ENCODE measurements at regions not wholly inside any gene's neighbourhood (a gene's known extent, or its start where the extent isn't known, plus 50 kb on each side); places are given as distances from the start of the nearest gene placed in this dataset.

- Histone ChIP-seq H3K4me2 (ENCODE audit: low read length) (no peak overlapping the region), H2BK5ac (ENCODE audit: low read length) (no peak overlapping the region), H3K79me2 (ENCODE audit: control insufficient read depth, insufficient read depth, low read length) (no peaks in the 10 kb centered on the region), H3K79me1 (ENCODE audit: low read length) (no peaks in the 10 kb centered on the region), H3K36me3 (ENCODE audit: control insufficient read depth, insufficient read depth, low read length) (no peaks in the 10 kb centered on the region), H4K8ac (ENCODE audit: low read depth, low read length) (no peak overlapping the region), H3K4me1 (ENCODE audit: control insufficient read depth, low read depth, low read length) (no peaks in the 10 kb centered on the region), H2AK5ac (ENCODE audit: low read length) (no peak overlapping the region), H2BK120ac (ENCODE audit: low read depth, low read length) (no peak overlapping the region), H4K5ac (ENCODE audit: low read length) (no peak overlapping the region), H3K56ac (ENCODE audit: low read length) (no peak overlapping the region), H3K4ac (ENCODE audit: low read depth, low read length) (no peak overlapping the region), H3K9ac (ENCODE audit: low read length) (no peak overlapping the region), H3K18ac (ENCODE audit: low read length) (no peak overlapping the region), H3K27ac (ENCODE audit: low read depth, low read length) (no peak overlapping the region), H3K4me3 (ENCODE audit: low read length) (no peak overlapping the region), H2BK15ac (replicated peaks; ENCODE audit: low read depth) (no peak overlapping the region), H3K23ac (ENCODE audit: low read length) (no peak overlapping the region), H3K27me3 (ENCODE audit: insufficient read depth, low read length, poor library complexity) (no peaks in the 10 kb centered on the region)
- no peak for DNase-seq
- WGBS (ENCODE audit: extremely low coverage, insufficient coverage, low lambda C conversion rate): no CpG with 5 or more reads among the region's 4 CpGs
These were observed 113.1 kb downstream of the PDCL3 start for GRCh38 chr2:100675855-100676254.

GRCh38 chr2:100676346-100676745, 113.6 kb downstream of the PDCL3 start:
- Histone ChIP-seq H2BK120ac (ENCODE audit: low read depth, low read length) (no peak overlapping the region), H4K5ac (ENCODE audit: low read length) (no peak overlapping the region), H3K9ac (ENCODE audit: low read length) (no peak overlapping the region), H4K8ac (ENCODE audit: low read depth, low read length) (no peak overlapping the region), H3K79me1 (ENCODE audit: low read length) (no peaks in the 10 kb centered on the region), H2BK5ac (ENCODE audit: low read length) (no peak overlapping the region), H3K4ac (ENCODE audit: low read depth, low read length) (no peak overlapping the region), H3K18ac (ENCODE audit: low read length) (no peak overlapping the region), H2BK15ac (replicated peaks; ENCODE audit: low read depth) (no peak overlapping the region), H3K4me3 (ENCODE audit: low read length) (no peak overlapping the region), H3K4me2 (ENCODE audit: low read length) (no peak overlapping the region), H3K27ac (ENCODE audit: low read depth, low read length) (no peak overlapping the region), H3K27me3 (ENCODE audit: insufficient read depth, low read length, poor library complexity) (no peaks in the 10 kb centered on the region), H2AK5ac (ENCODE audit: low read length) (no peak overlapping the region), H3K56ac (ENCODE audit: low read length) (no peak overlapping the region), H3K23ac (ENCODE audit: low read length) (no peak overlapping the region), H3K36me3 (ENCODE audit: control insufficient read depth, insufficient read depth, low read length) (no peaks in the 10 kb centered on the region), H3K79me2 (ENCODE audit: control insufficient read depth, insufficient read depth, low read length) (no peaks in the 10 kb centered on the region), H3K4me1 (ENCODE audit: control insufficient read depth, low read depth, low read length) (no peaks in the 10 kb centered on the region)
- WGBS (ENCODE audit: extremely low coverage, insufficient coverage, low lambda C conversion rate): no CpG with 5 or more reads among the region's 4 CpGs
- no peak for DNase-seq

GRCh38 chr2:100677611-100678185, 114.9 kb downstream of the PDCL3 start:
- Histone ChIP-seq H3K79me1 (ENCODE audit: low read length) (no peaks in the 10 kb centered on the region), H2BK15ac (replicated peaks; ENCODE audit: low read depth) (no peak overlapping the region), H4K8ac (ENCODE audit: low read depth, low read length) (no peak overlapping the region), H2BK5ac (ENCODE audit: low read length) (no peak overlapping the region), H3K4ac (ENCODE audit: low read depth, low read length) (no peak overlapping the region), H3K27ac (ENCODE audit: low read depth, low read length) (no peak overlapping the region), H3K79me2 (ENCODE audit: control insufficient read depth, insufficient read depth, low read length) (no peaks in the 10 kb centered on the region), H3K4me1 (ENCODE audit: control insufficient read depth, low read depth, low read length) (no peaks in the 10 kb centered on the region), H2AK5ac (ENCODE audit: low read length) (no peak overlapping the region), H3K18ac (ENCODE audit: low read length) (no peak overlapping the region), H2BK120ac (ENCODE audit: low read depth, low read length) (no peak overlapping the region), H3K56ac (ENCODE audit: low read length) (no peak overlapping the region), H3K4me3 (ENCODE audit: low read length) (no peak overlapping the region), H3K27me3 (ENCODE audit: insufficient read depth, low read length, poor library complexity) (no peaks in the 10 kb centered on the region), H3K4me2 (ENCODE audit: low read length) (no peak overlapping the region), H3K23ac (ENCODE audit: low read length) (no peak overlapping the region), H3K36me3 (ENCODE audit: control insufficient read depth, insufficient read depth, low read length) (no peaks in the 10 kb centered on the region), H4K5ac (ENCODE audit: low read length) (no peak overlapping the region), H3K9ac (ENCODE audit: low read length) (no peak overlapping the region)
- WGBS (ENCODE audit: extremely low coverage, insufficient coverage, low lambda C conversion rate): no CpG with 5 or more reads among the region's 11 CpGs
- no peak for DNase-seq

GRCh38 chr2:100679211-100679610, 116.4 kb downstream of the PDCL3 start:
- no peaks in the 10 kb centered on the region for H3K27me3 ChIP-seq (ENCODE audit: insufficient read depth, low read length, poor library complexity)
- H3K4me1 ChIP-seq (ENCODE audit: control insufficient read depth, low read depth, low read length): no peaks in the 10 kb centered on the region
- H3K18ac ChIP-seq (ENCODE audit: low read length): no peak overlapping the region
- H3K4ac ChIP-seq (ENCODE audit: low read depth, low read length): no peak overlapping the region
- H2AK5ac ChIP-seq (ENCODE audit: low read length): no peak overlapping the region
- no peak overlapping the region for H3K9ac ChIP-seq (ENCODE audit: low read length)
- no peak overlapping the region for H3K56ac ChIP-seq (ENCODE audit: low read length)
- no peak overlapping the region for H3K4me2 ChIP-seq (ENCODE audit: low read length)
- H3K4me3 ChIP-seq (ENCODE audit: low read length): no peak overlapping the region
- H3K36me3 ChIP-seq (ENCODE audit: control insufficient read depth, insufficient read depth, low read length): no peaks in the 10 kb centered on the region
- no peak for DNase-seq
- no CpG with 5 or more reads among the region's 10 CpGs for WGBS (ENCODE audit: extremely low coverage, insufficient coverage, low lambda C conversion rate)
- no peak overlapping the region for H4K5ac ChIP-seq (ENCODE audit: low read length)
- H3K79me2 ChIP-seq (ENCODE audit: control insufficient read depth, insufficient read depth, low read length): no peaks in the 10 kb centered on the region
- H3K27ac ChIP-seq (ENCODE audit: low read depth, low read length): no peak overlapping the region
- H2BK120ac ChIP-seq (ENCODE audit: low read depth, low read length): no peak overlapping the region
- no peak overlapping the region for H2BK15ac ChIP-seq (replicated peaks; ENCODE audit: low read depth)
- no peaks in the 10 kb centered on the region for H3K79me1 ChIP-seq (ENCODE audit: low read length)
- no peak overlapping the region for H2BK5ac ChIP-seq (ENCODE audit: low read length)
- H3K23ac ChIP-seq (ENCODE audit: low read length): no peak overlapping the region
- no peak overlapping the region for H4K8ac ChIP-seq (ENCODE audit: low read depth, low read length)

GRCh38 chr2:100682536-100682935, 119.7 kb downstream of the PDCL3 start:
- H3K18ac ChIP-seq (ENCODE audit: low read length): no peak overlapping the region
- H4K5ac ChIP-seq (ENCODE audit: low read length): no peak overlapping the region
- WGBS (ENCODE audit: extremely low coverage, insufficient coverage, low lambda C conversion rate): no CpG with 5 or more reads among the region's 7 CpGs

GRCh38 chr2:100683231-100683630, 120.4 kb downstream of the PDCL3 start:
- no peak overlapping the region for H2BK120ac ChIP-seq (ENCODE audit: low read depth, low read length)
- H3K79me1 ChIP-seq (ENCODE audit: low read length): no peaks in the 10 kb centered on the region
- no peak overlapping the region for H3K4ac ChIP-seq (ENCODE audit: low read depth, low read length)
- peak; percentile 10 for DNase-seq
- H2BK15ac ChIP-seq (replicated peaks; ENCODE audit: low read depth): no peak overlapping the region
- H3K56ac ChIP-seq (ENCODE audit: low read length): no peak overlapping the region
- H3K27ac ChIP-seq (ENCODE audit: low read depth, low read length): no peak overlapping the region
- H3K27me3 ChIP-seq (ENCODE audit: insufficient read depth, low read length, poor library complexity): no peaks in the 10 kb centered on the region
- H2AK5ac ChIP-seq (ENCODE audit: low read length): no peak overlapping the region
- H3K4me2 ChIP-seq (ENCODE audit: low read length): no peak overlapping the region
- no peak overlapping the region for H4K8ac ChIP-seq (ENCODE audit: low read depth, low read length)
- H2BK5ac ChIP-seq (ENCODE audit: low read length): no peak overlapping the region
- H3K4me3 ChIP-seq (ENCODE audit: low read length): no peak overlapping the region
- H4K5ac ChIP-seq (ENCODE audit: low read length): no peak overlapping the region
- no peak overlapping the region for H3K9ac ChIP-seq (ENCODE audit: low read length)
- H3K18ac ChIP-seq (ENCODE audit: low read length): no peak overlapping the region
- no CpG with 5 or more reads among the region's 4 CpGs for WGBS (ENCODE audit: extremely low coverage, insufficient coverage, low lambda C conversion rate)
- H3K4me1 ChIP-seq (ENCODE audit: control insufficient read depth, low read depth, low read length): no peaks in the 10 kb centered on the region
- no peak overlapping the region for H3K23ac ChIP-seq (ENCODE audit: low read length)
- no peaks in the 10 kb centered on the region for H3K36me3 ChIP-seq (ENCODE audit: control insufficient read depth, insufficient read depth, low read length)
- no peaks in the 10 kb centered on the region for H3K79me2 ChIP-seq (ENCODE audit: control insufficient read depth, insufficient read depth, low read length)

More at GRCh38 chr2:100682536-100682935, 119.7 kb downstream of the PDCL3 start:
- Histone ChIP-seq H3K4me3 (ENCODE audit: low read length) (no peak overlapping the region), H2BK5ac (ENCODE audit: low read length) (no peak overlapping the region), H3K4me2 (ENCODE audit: low read length) (no peak overlapping the region), H2BK120ac (ENCODE audit: low read depth, low read length) (no peak overlapping the region), H3K4ac (ENCODE audit: low read depth, low read length) (no peak overlapping the region), H3K4me1 (ENCODE audit: control insufficient read depth, low read depth, low read length) (no peaks in the 10 kb centered on the region), H3K36me3 (ENCODE audit: control insufficient read depth, insufficient read depth, low read length) (no peaks in the 10 kb centered on the region), H3K79me2 (ENCODE audit: control insufficient read depth, insufficient read depth, low read length) (no peaks in the 10 kb centered on the region), H2BK15ac (replicated peaks; ENCODE audit: low read depth) (no peak overlapping the region), H3K79me1 (ENCODE audit: low read length) (no peaks in the 10 kb centered on the region), H2AK5ac (ENCODE audit: low read length) (no peak overlapping the region), H3K9ac (ENCODE audit: low read length) (no peak overlapping the region), H3K23ac (ENCODE audit: low read length) (no peak overlapping the region), H4K8ac (ENCODE audit: low read depth, low read length) (no peak overlapping the region), H3K27ac (ENCODE audit: low read depth, low read length) (no peak overlapping the region), H3K56ac (ENCODE audit: low read length) (no peak overlapping the region), H3K27me3 (ENCODE audit: insufficient read depth, low read length, poor library complexity) (no peaks in the 10 kb centered on the region)
- DNase-seq: no peak

Measured in mesendoderm (in vitro differentiated cells).